22Rv1 (cell line): ENCODE measurements at regions not wholly inside any gene's neighbourhood (a gene's known extent, or its start where the extent isn't known, plus 50 kb on each side); places are given as distances from the start of the nearest gene placed in this dataset.

Experiments used
- ZFX ChIP-seq: fragments of 450-650 bp; IDR thresholded peaks from 2 replicates; pipeline ENCODE4 v1.6.1; 2017; ENCODE audit warnings: antibody characterized with exemption, borderline replicate concordance
- TF ChIP-seq, protein P1 (sequence below): fragments of 450-650 bp; IDR thresholded peaks from 2 replicates; pipeline ENCODE4 v1.5.1; 2017; ENCODE audit warnings: mild to moderate bottlenecking

- TF ChIP-seq, protein P1, sequence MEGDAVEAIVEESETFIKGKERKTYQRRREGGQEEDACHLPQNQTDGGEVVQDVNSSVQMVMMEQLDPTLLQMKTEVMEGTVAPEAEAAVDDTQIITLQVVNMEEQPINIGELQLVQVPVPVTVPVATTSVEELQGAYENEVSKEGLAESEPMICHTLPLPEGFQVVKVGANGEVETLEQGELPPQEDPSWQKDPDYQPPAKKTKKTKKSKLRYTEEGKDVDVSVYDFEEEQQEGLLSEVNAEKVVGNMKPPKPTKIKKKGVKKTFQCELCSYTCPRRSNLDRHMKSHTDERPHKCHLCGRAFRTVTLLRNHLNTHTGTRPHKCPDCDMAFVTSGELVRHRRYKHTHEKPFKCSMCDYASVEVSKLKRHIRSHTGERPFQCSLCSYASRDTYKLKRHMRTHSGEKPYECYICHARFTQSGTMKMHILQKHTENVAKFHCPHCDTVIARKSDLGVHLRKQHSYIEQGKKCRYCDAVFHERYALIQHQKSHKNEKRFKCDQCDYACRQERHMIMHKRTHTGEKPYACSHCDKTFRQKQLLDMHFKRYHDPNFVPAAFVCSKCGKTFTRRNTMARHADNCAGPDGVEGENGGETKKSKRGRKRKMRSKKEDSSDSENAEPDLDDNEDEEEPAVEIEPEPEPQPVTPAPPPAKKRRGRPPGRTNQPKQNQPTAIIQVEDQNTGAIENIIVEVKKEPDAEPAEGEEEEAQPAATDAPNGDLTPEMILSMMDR = no peak
- no peak for TF ChIP-seq ZFX
These were observed 1302.5 kb upstream of the TENM3 start for GRCh38 chr4:180940680-180941079.
